H1 (cell line): ENCODE measurements at regions not wholly inside any gene's neighbourhood (a gene's known extent, or its start where the extent isn't known, plus 50 kb on each side); places are given as distances from the start of the nearest gene placed in this dataset.

Source experiments
- CTCF ChIA-PET: fragments of 300-600 bp; sonication (Branson Sonifier 250); formaldehyde crosslinking; loops from one replicate; lab custom pipeline; 2021; ENCODE audit not compliant: partially characterized antibody; lab: Charles Lee
- POLR2A ChIA-PET: fragments of 300-600 bp; sonication (Branson Sonifier 250); formaldehyde crosslinking; loops from one replicate; lab custom pipeline; 2021; ENCODE audit warnings: inconsistent platforms; ENCODE audit not compliant: partially characterized antibody; lab: Charles Lee
- DNase-seq, 2 experiments: peaks; one replicate each; pipeline versions ENCODE4 v3.0.0 to v3.0.0-alpha.2; 2010 to 2022; ENCODE audit warnings: low spot score in 2 of 2, low read depth in 1 of 2, mixed read lengths in 1 of 2
- FAIRE-seq: peaks from 2 replicates; lab custom pipeline; 2011; peaks lifted over from hg19 to GRCh38; lab: Jason Lieb, UNC
- H2AFZ ChIP-seq: 2 replicates; pipeline ENCODE4 v1.8.1; 2012; ENCODE audit warnings: low read length, inconsistent platforms
- H2AK5ac ChIP-seq: 2 replicates; pipeline ENCODE4 v1.6.1; 2013; ENCODE audit warnings: low read depth, low read length
- H2BK120ac ChIP-seq: replicated peaks from 2 replicates; pipeline ENCODE3; 2013; ENCODE audit warnings: low read depth, low read length, inconsistent platforms
- H2BK12ac ChIP-seq: 2 replicates; pipeline ENCODE4 v1.6.1; 2013; ENCODE audit warnings: low read depth, low read length
- H2BK15ac ChIP-seq: 2 replicates; pipeline ENCODE4 v1.6.1; 2013; ENCODE audit warnings: low read length
- H2BK20ac ChIP-seq: 2 replicates; pipeline ENCODE4 v1.6.1; 2013; ENCODE audit warnings: low read length
- H2BK5ac ChIP-seq: 2 replicates; pipeline ENCODE4 v1.6.1; 2013; ENCODE audit warnings: low read depth, low read length
- H3K14ac ChIP-seq: 2 replicates; pipeline ENCODE4 v1.6.1; 2013; ENCODE audit warnings: inconsistent platforms; ENCODE audit not compliant: insufficient read length
- H3K18ac ChIP-seq: 2 replicates; pipeline ENCODE4 v1.6.1; 2013; ENCODE audit warnings: low read length; ENCODE audit errors: extremely low read depth
- H3K23ac ChIP-seq: 2 replicates; pipeline ENCODE4 v1.6.1; 2013; ENCODE audit warnings: inconsistent platforms; ENCODE audit not compliant: insufficient read length
- H3K23me2 ChIP-seq: 2 replicates; pipeline ENCODE4 v1.6.1; 2013; ENCODE audit warnings: low read depth, low read length
- H3K27ac ChIP-seq: 2 replicates; pipeline ENCODE4 v1.6.1; 2011; ENCODE audit warnings: low read depth, low read length, inconsistent platforms
- H3K27me3 ChIP-seq, 4 experiments: replicated peaks in 1 of 4; 1 replicate in 1 of 4; 2 replicates in 3 of 4; pipeline versions ENCODE4 v1.6.1 to v1.8.1; 2011 to 2013; ENCODE audit warnings: low read length in 3 of 4, mild to moderate bottlenecking in 3 of 4, inconsistent platforms in 2 of 4, mixed read lengths in 2 of 4, moderate library complexity in 1 of 4; ENCODE audit not compliant: control insufficient read depth in 3 of 4, insufficient read depth in 3 of 4; ENCODE audit errors: extremely low read depth in 1 of 4
- H3K36me3 ChIP-seq, 4 experiments: 2 replicates each; pipeline versions ENCODE4 v1.6.1 to v1.8.1; 2011 to 2013; ENCODE audit warnings: mild to moderate bottlenecking in 4 of 4, low read length in 3 of 4, moderate library complexity in 2 of 4, control low read depth in 1 of 4, inconsistent platforms in 1 of 4; ENCODE audit not compliant: insufficient read depth in 4 of 4, control insufficient read depth in 2 of 4
- H3K4ac ChIP-seq: replicated peaks from 2 replicates; pipeline ENCODE3; 2013; ENCODE audit warnings: low read length, low read depth, mixed read lengths, inconsistent platforms; ENCODE audit not compliant: insufficient read length
- H3K4me1 ChIP-seq, 4 experiments: replicated peaks in 1 of 4; 1 replicate in 1 of 4; 2 replicates in 3 of 4; pipeline versions ENCODE4 v1.6.1 to v1.8.1; 2011 to 2013; ENCODE audit warnings: low read length in 3 of 4, inconsistent platforms in 2 of 4, mixed read lengths in 1 of 4; ENCODE audit not compliant: insufficient read depth in 4 of 4, control insufficient read depth in 3 of 4
- H3K4me2 ChIP-seq, 2 experiments: 2 replicates each; pipeline versions ENCODE4 v1.6.1 to v1.8.1; 2011 to 2013; ENCODE audit warnings: low read depth in 2 of 2, low read length in 2 of 2, control low read depth in 1 of 2, inconsistent platforms in 1 of 2, mild to moderate bottlenecking in 1 of 2; ENCODE audit not compliant: insufficient read depth in 1 of 2
- H3K4me3 ChIP-seq, 4 experiments: fragments of 200-600, 300-600 bp in 1 of 4; sonication (generic), shearing (Covaris generic), sonication (Bioruptor Twin) in 1 of 4; 2 replicates each; pipeline versions ENCODE4 v1.5.1 to v1.8.1; 2011 to 2016; ENCODE audit warnings: low read length in 4 of 4, low read depth in 3 of 4, control low read depth in 2 of 4, inconsistent platforms in 2 of 4, mild to moderate bottlenecking in 2 of 4, mixed read lengths in 1 of 4, moderate library complexity in 1 of 4; ENCODE audit not compliant: insufficient read depth in 2 of 4; ENCODE audit errors: extremely low read depth in 1 of 4
- H3K56ac ChIP-seq: replicated peaks from 2 replicates; pipeline ENCODE3; 2013; ENCODE audit warnings: low read depth, mild to moderate bottlenecking, mixed read lengths, low read length, inconsistent platforms; ENCODE audit not compliant: insufficient read length
- H3K79me1 ChIP-seq: 2 replicates; pipeline ENCODE4 v1.6.1; 2013; ENCODE audit warnings: low read depth, low read length, control low read depth
- H3K79me2 ChIP-seq, 2 experiments: 2 replicates each; pipeline versions ENCODE4 v1.6.1 to v1.8.1; 2012 to 2013; ENCODE audit warnings: low read length in 2 of 2, mild to moderate bottlenecking in 2 of 2, inconsistent platforms in 1 of 2; ENCODE audit not compliant: insufficient read depth in 2 of 2, control insufficient read depth in 1 of 2
- H3K9ac ChIP-seq, 4 experiments: replicated peaks in 1 of 4; 1 replicate in 1 of 4; 2 replicates in 3 of 4; pipeline versions ENCODE4 v1.6.1 to v1.8.1; 2011 to 2013; ENCODE audit warnings: low read depth in 3 of 4, low read length in 3 of 4, control low read depth in 2 of 4, mild to moderate bottlenecking in 2 of 4, moderate library complexity in 2 of 4, inconsistent platforms in 1 of 4; ENCODE audit errors: extremely low read depth in 1 of 4
- H3K9me3 ChIP-seq, 2 experiments: 2 replicates each; pipeline versions ENCODE4 v1.6.1 to v1.8.1; 2012 to 2013; ENCODE audit warnings: mild to moderate bottlenecking in 2 of 2, moderate library complexity in 2 of 2, control low read depth in 1 of 2, inconsistent platforms in 1 of 2, low read depth in 1 of 2, low read length in 1 of 2, mixed read lengths in 1 of 2; ENCODE audit not compliant: insufficient read depth in 2 of 2
- H4K20me1 ChIP-seq, 2 experiments: replicated peaks in 1 of 2; 2 replicates each; pipeline versions ENCODE3 to v1.8.1; 2011 to 2013; ENCODE audit warnings: inconsistent platforms in 2 of 2, low read length in 2 of 2, mild to moderate bottlenecking in 1 of 2; ENCODE audit not compliant: insufficient read depth in 2 of 2, control insufficient read depth in 1 of 2
- H4K5ac ChIP-seq: 2 replicates; pipeline ENCODE4 v1.6.1; 2013; ENCODE audit warnings: low read length, low read depth, mixed read lengths, inconsistent platforms; ENCODE audit not compliant: insufficient read length
- H4K8ac ChIP-seq: 2 replicates; pipeline ENCODE4 v1.8.0; 2013; ENCODE audit warnings: mild to moderate bottlenecking, moderate library complexity, low read length, inconsistent platforms; ENCODE audit not compliant: insufficient read depth; ENCODE audit errors: extremely low read depth
- H4K91ac ChIP-seq: replicated peaks from 2 replicates; pipeline ENCODE3; 2013; ENCODE audit warnings: low read length, mixed read lengths, inconsistent platforms; ENCODE audit not compliant: insufficient read length
- ASH2L ChIP-seq: fragments of 200-600, 300-600 bp; sonication (generic); IDR thresholded peaks from one replicate; pipeline ENCODE4 v1.7.1; 2017; ENCODE audit warnings: low read length
- BRCA1 ChIP-seq: IDR thresholded peaks from 2 replicates; pipeline ENCODE4 v1.6.1; 2012; ENCODE audit warnings: low read depth, low read length, improper control_type of control experiment
- CBX5 ChIP-seq: fragments of 300-800, 300-1000 bp; sonication (generic); IDR thresholded peaks from 2 replicates; pipeline ENCODE4 v1.7.1; 2016; ENCODE audit warnings: antibody characterized with exemption, low read length, low read depth
- EGR1 ChIP-seq: IDR thresholded peaks from 2 replicates; pipeline ENCODE4 v1.6.1; 2011; ENCODE audit warnings: low read depth, low read length, borderline replicate concordance
- EZH2 ChIP-seq: fragments of 200-600 bp; sonication (generic); IDR thresholded peaks from 2 replicates; pipeline ENCODE4 v1.7.1; 2012; ENCODE audit warnings: low read depth, mild to moderate bottlenecking, moderate library complexity, low read length, inconsistent platforms; ENCODE audit not compliant: severe bottlenecking
- GTF2F1 ChIP-seq: IDR thresholded peaks from 2 replicates; pipeline ENCODE4 v1.6.1; 2012; ENCODE audit warnings: low read depth, low read length, improper control_type of control experiment, borderline replicate concordance
- JUN ChIP-seq: IDR thresholded peaks from 2 replicates; pipeline ENCODE4 v1.6.1; 2011; ENCODE audit warnings: low read depth, mild to moderate bottlenecking, improper control_type of control experiment, low read length
- MAX ChIP-seq: IDR thresholded peaks from 2 replicates; pipeline ENCODE4 v1.6.1; 2012; ENCODE audit warnings: inconsistent platforms
- NANOG ChIP-seq: IDR thresholded peaks from 2 replicates; pipeline ENCODE4 v1.6.1; 2011; ENCODE audit warnings: low read length, low read depth, mild to moderate bottlenecking, inconsistent platforms; ENCODE audit not compliant: insufficient read depth, poor library complexity, severe bottlenecking
- POU5F1 ChIP-seq: IDR thresholded peaks from 2 replicates; pipeline ENCODE4 v1.6.1; 2011; ENCODE audit warnings: low read depth, mild to moderate bottlenecking, low read length, moderate library complexity
- RBBP5 ChIP-seq: IDR thresholded peaks from 2 replicates; pipeline ENCODE4 v1.7.1; 2012; ENCODE audit warnings: low read depth, mild to moderate bottlenecking, inconsistent platforms, low read length, moderate library complexity, borderline replicate concordance
- SIRT6 ChIP-seq: IDR thresholded peaks from one replicate; pipeline ENCODE4 v1.7.1; 2012; ENCODE audit warnings: low read length, inconsistent platforms
- SIX5 ChIP-seq: IDR thresholded peaks from 2 replicates; pipeline ENCODE4 v1.6.1; 2011; ENCODE audit warnings: mild to moderate bottlenecking, low read depth, low read length
- SP4 ChIP-seq: IDR thresholded peaks from 2 replicates; pipeline ENCODE4 v1.6.1; 2012; ENCODE audit warnings: low read length, inconsistent platforms
- ZNF274 ChIP-seq: IDR thresholded peaks from 2 replicates; pipeline ENCODE4 v1.7.0; 2012; ENCODE audit warnings: low read length, borderline replicate concordance; ENCODE audit errors: extremely low read depth
- WGBS, 2 experiments: shearing (Covaris generic) in 1 of 2; methylation state at CpG; one replicate each; pipeline versions ENCODE4 v1.1.6 to v1.1.7; 2013 to 2015; ENCODE audit warnings: low lambda C conversion rate in 2 of 2, mixed read lengths in 2 of 2, inconsistent platforms in 1 of 2, low coverage in 1 of 2, missing lambda C conversion rate in 1 of 2; ENCODE audit not compliant: insufficient replicate concordance in 2 of 2, insufficient coverage in 1 of 2, insufficient read length in 1 of 2; ENCODE audit errors: extremely low coverage in 1 of 2, missing lambda C conversion rate in 1 of 2; 5-methylcytosine and 5-hydroxymethylcytosine counted together

- Histone ChIP-seq H2BK120ac (no peak overlapping the region), H3K27ac (no peak overlapping the region), H3K79me1 (no peaks in the 10 kb centered on the region), H3K4ac (no peak overlapping the region), H3K14ac (no peak overlapping the region), H2BK20ac (no peak overlapping the region), H3K27me3 (no peaks in the 10 kb centered on the region), H2BK15ac (no peak overlapping the region), H3K56ac (no peak overlapping the region), H2BK12ac (no peak overlapping the region), H3K4me1 (no peaks in the 10 kb centered on the region), H3K9ac (no peak overlapping the region), H3K23ac (no peak overlapping the region), H3K4me3 (no peak overlapping the region), H4K8ac (no peak overlapping the region), H3K23me2 (no peaks in the 10 kb centered on the region), H3K18ac (no peak overlapping the region), H2BK5ac (no peak overlapping the region), H3K36me3 (no peaks in the 10 kb centered on the region), H4K5ac (no peak overlapping the region), H4K91ac (no peak overlapping the region), H2AK5ac (no peak overlapping the region), H3K9me3 (no peaks in the 10 kb centered on the region), H3K4me2 (no peak overlapping the region), H4K20me1 (no peaks in the 10 kb centered on the region), H2AFZ (no peak overlapping the region), H3K79me2 (no peaks in the 10 kb centered on the region)
- 83% methylated on average over 2 of the region's 2 CpGs; no CpG with 5 or more reads in 1 of the 2 experiments for WGBS, 2 experiments
- POLR2A ChIA-PET: no interaction called here
- DNase-seq (no peak), FAIRE-seq (no peak)
- TF ChIP-seq SIX5 (no peak), EZH2 (no peak), CBX5 (no peak), RBBP5 (no peak), SIRT6 (no peak), ZNF274 (no peak), EGR1 (no peak), SP4 (no peak), ASH2L (no peak), POU5F1 (no peak), JUN (no peak), MAX (no peak), GTF2F1 (no peak), NANOG (no peak), BRCA1 (no peak)
- CTCF ChIA-PET: interaction anchor here (2.4 to 3.7 kb wide), 2 partner anchors 8 to 10 kb away, joined by 5 to 10 read pairs; no protein-coding TSS in a partner anchor
Measured at GRCh38 chr3:19644405-19644804, 289.6 kb downstream of the EFHB start.
